HCEC 1CT (cell line): ENCODE measurements at regions not wholly inside any gene's neighbourhood (a gene's known extent, or its start where the extent isn't known, plus 50 kb on each side); places are given as distances from the start of the nearest gene placed in this dataset.
"Not testable (repeated sequence)": the region's sequence is repeated elsewhere in the genome, so short reads cannot be mapped to it uniquely, and the experiment has no call there.

Experiments used
- DNase-seq: peaks from one replicate; pipeline ENCODE4 v3.0.0-alpha.2; 2017

DNA sequence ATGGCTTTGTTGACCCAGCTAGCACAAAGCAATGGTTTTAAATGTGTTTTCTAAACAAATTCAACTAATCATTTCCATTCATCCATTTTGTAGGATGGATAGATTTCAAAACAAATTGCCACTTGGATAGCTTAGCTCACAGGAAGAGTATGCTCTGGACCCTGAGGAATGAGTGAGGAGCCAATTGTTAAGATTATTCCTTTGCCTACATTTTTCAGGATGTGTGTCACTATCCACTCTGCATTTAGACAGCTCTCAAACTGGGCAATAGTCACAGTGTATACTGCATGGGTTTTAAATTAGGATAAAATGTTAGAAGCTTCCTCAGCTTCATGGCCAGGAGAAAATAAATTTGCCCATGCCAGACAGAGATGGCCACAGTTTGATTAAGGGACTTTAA lies 605.6 kb upstream of the TEX47 start:
- no peak for DNase-seq

- no peak for DNase-seq
Observed at GRCh38 chr7:89401690-89402089, 606.2 kb upstream of the TEX47 start.

GRCh38 chr7:89451911-89452310 lies 656.4 kb upstream of the TEX47 start:
- no peak for DNase-seq

GRCh38 chr7:89456556-89456955 lies 661.0 kb upstream of the TEX47 start:
- no peak for DNase-seq

GRCh38 chr7:89458114-89458513 lies 662.6 kb upstream of the TEX47 start:
- no peak for DNase-seq

DNA sequence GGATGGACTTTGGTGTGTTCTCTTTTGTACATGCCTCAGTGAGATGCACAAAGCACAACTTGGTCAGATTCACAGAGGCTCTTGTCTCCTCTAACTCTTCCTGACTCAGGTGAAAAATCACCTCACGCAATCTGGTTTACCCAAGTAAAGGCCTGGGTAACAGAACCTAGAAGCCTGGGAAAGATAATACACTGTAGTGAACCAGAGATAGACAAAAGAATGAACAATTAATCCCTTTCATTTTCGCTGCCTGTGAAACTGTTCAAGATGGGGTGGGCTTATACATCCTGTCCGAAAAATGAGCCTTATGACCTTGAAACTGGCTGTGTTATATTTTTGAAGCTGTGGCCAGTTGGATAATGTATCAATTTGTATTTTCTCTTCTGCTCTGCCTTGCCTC lies 678.9 kb upstream of the TEX47 start:
- DNase-seq: no peak

DNA sequence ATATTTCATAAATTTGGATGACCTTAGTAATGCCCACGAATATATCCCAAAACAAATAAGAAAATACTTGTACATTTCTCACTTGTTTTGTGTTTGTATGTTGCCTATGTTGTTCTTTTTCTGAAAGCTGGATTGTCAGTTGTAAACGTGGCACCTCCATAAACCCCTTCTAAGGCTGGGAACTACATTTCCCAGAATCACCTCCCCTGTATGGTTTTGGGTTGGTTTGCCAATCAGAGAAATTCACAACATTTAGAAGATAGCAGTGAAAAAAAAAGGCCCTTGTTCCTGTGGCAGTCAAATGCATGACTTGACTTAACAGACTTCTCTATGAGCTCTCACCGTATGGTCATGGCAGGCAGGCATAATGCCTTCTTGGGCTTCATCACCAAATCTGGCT lies 676.3 kb upstream of the STEAP1 start:
- DNase-seq: no peak

- no peak for DNase-seq
Observed at GRCh38 chr7:89495704-89496103, 658.6 kb upstream of the STEAP1 start.

- no peak for DNase-seq
Observed at GRCh38 chr7:89500084-89500483, 654.2 kb upstream of the STEAP1 start.

GRCh38 chr7:89503281-89503680 lies 651.0 kb upstream of the STEAP1 start:
- DNase-seq: no peak

GRCh38 chr7:89507034-89507433 lies 647.2 kb upstream of the STEAP1 start:
- no peak for DNase-seq

DNA sequence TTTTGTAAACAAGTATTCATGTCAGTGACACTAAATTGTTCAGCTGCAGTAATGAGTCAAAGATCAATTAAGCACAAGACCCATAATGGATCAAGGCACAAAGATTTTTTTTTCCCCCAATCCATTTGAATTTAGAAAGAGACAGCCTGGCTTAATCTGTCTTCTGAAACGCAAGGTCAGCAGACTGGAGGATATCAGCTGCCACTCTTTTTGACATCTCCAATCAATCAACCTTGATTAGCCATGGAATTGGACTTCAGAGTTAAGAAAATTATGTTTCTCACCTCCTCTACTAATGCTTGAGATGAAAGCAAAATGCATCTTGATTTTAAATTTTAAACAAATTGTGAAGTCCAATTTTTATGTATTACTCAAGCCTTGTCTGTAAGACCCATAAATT lies 642.4 kb upstream of the STEAP1 start:
- no peak for DNase-seq

- DNase-seq: no peak
Observed at GRCh38 chr7:89514970-89515369, 639.3 kb upstream of the STEAP1 start.

DNA sequence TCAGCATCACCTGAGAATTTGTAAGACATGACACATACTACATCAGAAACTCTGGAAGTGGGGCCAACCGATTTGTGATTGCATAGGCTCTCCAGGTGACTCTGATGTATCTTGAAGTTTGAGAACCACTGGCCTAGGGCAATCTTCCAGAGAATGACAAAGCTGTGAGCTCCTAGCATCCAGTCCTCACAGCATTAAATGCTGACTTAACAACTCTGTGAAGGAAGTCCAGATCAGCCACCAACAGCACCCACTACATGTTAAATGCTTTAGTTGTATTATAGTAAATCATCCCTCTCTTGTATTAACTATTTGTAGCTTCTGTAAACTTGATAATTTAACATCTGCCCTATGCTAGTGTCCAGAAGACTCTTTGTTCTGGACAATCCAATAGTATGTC lies 636.5 kb upstream of the STEAP1 start:
- DNase-seq: no peak

DNA sequence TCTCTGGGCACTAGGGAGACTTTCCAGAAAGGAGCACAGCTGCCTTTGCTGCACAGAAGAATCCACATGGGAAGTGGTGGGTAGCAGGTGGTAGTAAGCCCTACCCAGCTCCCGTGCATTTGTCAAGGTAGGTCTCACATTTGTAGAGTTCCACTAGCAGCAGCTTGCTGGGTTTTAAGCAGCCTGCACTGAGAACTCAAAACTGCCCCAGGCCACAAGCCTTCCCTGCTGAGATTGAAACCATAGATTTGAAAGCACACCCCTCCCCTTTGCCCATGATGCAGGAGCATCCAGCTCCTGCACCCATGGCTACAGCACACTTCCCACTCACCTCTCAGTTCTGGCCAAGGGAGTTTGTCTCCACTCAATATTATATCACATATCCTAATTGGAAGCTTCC lies 604.5 kb upstream of the STEAP1 start:
- no peak for DNase-seq

- DNase-seq: no peak
Observed at GRCh38 chr7:89554209-89554608, 600.1 kb upstream of the STEAP1 start.

- no peak for DNase-seq
Observed at GRCh38 chr7:89559596-89559995, 594.7 kb upstream of the STEAP1 start.

DNA sequence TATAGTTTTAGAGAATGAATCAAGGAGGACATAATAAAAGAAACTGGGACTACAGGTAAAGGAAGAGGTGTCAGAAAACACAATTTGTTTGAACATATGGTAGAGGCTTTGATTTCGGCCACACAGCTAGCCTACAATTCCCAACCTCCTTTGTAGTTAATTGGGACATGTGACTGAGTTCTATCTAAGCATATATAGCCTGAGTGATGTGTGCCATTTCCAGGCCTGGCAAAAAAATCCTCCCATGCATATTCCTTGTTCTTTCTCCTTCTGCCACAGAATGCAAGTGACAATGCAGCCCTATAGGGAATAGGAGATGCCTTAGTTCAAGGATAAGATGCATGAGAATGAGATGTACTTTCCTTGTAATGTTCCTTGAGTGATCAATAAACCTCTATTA lies 590.7 kb upstream of the STEAP1 start:
- DNase-seq: no peak

GRCh38 chr7:89584896-89585295 lies 569.4 kb upstream of the STEAP1 start:
- DNase-seq: no peak

DNA sequence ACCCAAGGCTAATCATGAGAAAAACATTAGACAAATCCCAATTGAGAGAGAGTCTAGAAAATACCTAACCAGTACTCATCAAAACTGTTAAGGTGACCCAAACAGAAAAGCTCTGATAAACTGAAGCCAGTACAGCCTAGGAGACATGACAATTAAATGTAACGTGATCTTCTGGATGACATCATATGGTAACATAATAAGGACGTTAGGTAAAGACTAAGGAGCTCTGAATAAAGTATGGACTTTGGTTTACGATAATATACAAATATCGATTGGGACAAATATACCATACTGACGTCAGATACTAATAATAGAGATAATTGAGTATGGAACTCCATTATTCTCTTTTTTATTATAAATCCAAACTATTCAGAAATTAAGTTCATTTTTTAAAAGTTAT lies 561.1 kb upstream of the STEAP1 start:
- no peak for DNase-seq

- no peak for DNase-seq
Observed at GRCh38 chr7:89602984-89603383, 551.3 kb upstream of the STEAP1 start.

DNA sequence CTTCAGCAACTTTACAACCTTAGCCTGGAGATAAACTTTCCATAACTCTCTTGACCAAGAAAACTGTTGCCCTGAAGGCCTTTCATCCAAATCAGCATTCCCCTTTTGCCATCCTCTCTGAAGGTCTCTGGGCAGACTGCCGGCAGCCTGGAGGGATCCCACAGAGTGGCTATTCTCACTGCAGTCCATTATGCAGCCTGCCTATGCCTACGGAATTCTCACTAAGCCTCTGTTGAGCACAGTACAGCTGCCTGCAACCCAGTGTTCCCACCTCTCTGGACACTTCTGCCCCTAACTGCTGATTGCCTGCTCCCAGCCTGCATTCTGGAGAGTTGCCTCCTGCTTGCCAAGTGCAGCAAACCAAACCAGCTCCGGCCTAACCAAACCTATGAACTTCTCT lies 548.9 kb upstream of the STEAP1 start:
- DNase-seq: no peak

DNA sequence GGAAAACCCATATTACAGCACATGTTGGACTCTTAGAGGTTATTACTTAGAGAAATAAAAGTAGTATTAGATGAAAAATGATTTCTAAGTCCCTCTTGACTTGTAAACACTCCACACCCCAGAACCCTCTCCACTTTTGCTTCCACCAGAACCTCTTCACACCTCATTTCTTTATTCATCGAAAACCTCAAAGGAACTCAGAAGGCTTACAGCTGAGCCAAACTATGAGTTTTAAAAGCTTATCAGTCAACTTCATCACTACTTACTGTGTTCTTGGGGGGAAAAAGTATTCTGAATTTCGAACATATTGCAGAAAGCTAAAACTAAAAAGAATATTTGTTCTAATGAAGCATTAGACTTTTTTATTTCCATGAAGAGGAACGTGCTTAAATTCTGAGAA lies 547.8 kb upstream of the STEAP1 start:
- no peak for DNase-seq

DNA sequence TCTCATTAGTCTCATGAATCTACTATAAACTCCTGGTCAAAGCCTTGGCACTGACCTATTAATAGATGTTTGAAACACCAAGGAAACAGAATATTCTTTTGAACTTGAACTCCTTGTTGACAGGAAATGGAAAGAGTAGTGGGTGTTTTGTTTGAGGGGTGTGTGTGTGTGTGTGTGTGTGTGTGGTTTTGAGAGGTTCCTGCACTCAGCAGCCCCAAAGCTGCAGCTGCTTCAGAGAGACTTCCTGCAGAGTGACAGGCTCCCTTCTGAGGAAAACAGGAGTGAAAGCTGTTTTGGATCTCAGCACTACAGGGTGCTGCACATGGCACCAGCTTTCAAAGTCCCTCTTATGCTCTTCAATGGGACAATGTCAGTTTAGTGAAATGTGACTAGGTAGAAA lies 546.5 kb upstream of the STEAP1 start:
- DNase-seq: no peak

GRCh38 chr7:89616829-89617228 lies 537.4 kb upstream of the STEAP1 start:
- not testable (repeated sequence) for DNase-seq

- DNase-seq: no peak
Observed at GRCh38 chr7:89618274-89618673, 536.0 kb upstream of the STEAP1 start.
